GM21367 (cell line): ENCODE measurements at regions not wholly inside any gene's neighbourhood (a gene's known extent, or its start where the extent isn't known, plus 50 kb on each side); places are given as distances from the start of the nearest gene placed in this dataset.

ENCODE experiments used
- ATAC-seq: cut with Tn5 transposase; IDR thresholded peaks from one replicate; pipeline ENCODE4 v1.9.1; 2021; ENCODE audit not compliant: unreplicated experiment

DNA sequence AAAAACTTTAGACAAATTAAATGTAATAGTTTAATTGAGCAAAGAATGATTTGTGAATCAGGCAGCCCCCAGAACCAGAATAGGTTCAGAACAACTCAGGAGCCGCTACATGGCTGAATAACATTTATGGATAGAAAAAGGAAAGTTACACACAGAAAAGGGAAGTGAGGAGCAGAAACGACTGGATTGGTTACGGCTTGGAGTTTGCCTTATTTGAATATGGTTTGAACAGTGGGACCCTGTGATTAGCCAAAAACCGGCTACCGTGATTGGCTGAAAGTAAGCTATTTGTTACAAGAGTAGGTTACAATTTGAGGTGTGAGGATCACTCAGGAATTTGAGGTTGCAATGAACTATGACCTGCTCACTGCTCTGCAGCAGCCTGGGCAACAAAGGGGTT lies 1139.8 kb downstream of the CDH11 start:
- ATAC-seq = no peak

DNA sequence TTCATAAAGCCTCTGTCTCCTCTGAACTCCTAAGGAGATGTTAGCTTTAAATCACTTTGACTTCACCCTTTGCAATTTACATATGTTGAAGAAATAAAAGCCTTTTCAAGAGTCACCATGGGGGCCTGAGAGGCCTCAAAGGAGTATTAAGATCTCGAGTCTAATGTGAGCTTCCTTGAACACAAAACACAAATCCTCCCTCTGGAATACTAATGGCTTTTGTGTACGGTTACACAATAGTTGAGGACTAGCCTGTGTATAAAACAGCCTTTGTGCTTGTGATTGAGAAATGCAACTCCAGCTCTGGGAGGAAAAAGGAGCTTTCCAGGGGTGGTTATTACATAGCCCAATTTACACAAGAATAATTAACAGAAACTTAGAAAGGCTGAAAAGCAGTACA lies 1140.2 kb downstream of the CDH11 start:
- ATAC-seq = no peak

- ATAC-seq = no peak
These were observed 1141.1 kb downstream of the CDH11 start for GRCh38 chr16:63980763-63981162.

- no peak for ATAC-seq
These were observed 1143.6 kb downstream of the CDH11 start for GRCh38 chr16:63978240-63978639.

DNA sequence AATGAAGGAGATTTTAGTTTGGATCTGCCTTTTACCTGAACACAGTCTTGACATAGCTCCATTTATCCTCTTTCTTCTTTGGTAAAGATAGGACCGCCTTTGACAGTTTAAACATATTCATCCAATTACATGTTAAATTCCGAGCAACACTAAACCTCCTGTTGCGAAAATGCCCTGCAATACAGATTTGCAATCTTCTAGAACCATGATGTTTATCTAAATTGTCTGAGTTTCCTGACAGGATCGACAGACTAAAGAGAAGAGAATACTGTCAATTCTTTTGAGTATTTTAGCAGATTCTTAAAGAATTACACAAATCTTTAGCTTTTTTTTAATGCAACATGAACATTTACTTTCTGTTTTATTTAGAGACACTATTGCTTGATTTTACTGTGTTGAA lies 1145.5 kb downstream of the CDH11 start:
- ATAC-seq = no peak

- ATAC-seq = no peak
These were observed 1146.2 kb downstream of the CDH11 start for GRCh38 chr16:63975669-63976068.

DNA sequence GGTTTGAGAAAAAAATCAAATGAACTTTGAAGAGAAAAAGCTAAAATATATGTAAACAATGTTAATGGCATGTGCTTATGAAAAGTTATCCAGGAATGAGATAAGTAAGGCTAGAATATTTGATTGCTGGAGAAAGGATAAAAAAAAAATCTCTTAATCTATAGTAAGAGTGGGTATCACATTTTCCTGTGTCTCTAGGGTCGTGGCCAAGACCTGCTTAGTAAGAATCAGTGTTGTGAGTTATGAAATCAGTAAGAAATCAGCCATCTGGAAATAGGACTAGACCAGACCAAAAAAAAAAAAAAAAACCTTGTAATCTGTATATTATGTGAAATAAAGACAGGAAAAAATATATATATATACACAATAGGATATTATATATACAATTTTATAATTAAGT lies 1153.9 kb downstream of the CDH11 start:
- no peak for ATAC-seq

DNA sequence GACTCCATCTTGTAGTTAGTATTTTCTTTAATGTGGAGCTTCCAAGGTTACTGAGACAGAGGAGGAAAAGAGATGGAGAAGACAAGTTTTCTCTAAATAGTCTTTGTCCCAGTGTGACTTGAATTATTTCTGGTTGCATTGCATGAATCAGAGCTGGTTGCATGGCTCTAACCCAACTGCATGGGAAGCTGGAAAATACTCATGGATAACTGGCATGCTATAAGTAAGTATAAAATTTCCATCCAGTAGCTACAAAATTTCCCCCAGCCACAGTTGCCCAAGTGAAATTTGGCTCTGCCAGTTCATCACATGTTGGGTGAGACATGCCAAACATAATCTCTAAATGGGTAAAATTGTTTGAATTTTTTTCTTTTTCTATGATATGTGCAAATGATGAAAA lies 1161.5 kb downstream of the CDH11 start:
- ATAC-seq = no peak

GRCh38 chr16:63947022-63947421 lies 1174.8 kb downstream of the CDH11 start:
- ATAC-seq = no peak

DNA sequence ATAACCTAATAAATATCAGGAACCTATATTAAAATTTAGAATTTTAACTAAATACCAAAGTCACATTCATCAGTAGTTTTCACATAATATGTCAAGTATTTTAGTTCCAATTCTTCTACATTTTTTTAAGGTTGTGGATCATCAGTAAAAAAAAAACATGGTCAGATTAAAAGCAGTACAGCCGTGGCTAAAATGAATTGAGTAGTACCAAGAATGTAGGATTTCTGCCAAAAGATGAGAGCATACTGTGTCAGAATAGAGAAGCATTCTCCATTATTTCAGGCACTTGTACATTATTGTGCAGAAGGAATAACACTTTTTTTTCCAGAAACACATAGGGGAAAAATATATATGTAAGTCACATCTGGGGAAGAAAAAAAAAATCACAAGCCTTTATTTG lies 1176.1 kb downstream of the CDH11 start:
- no peak for ATAC-seq

- ATAC-seq = no peak
These were observed 1178.3 kb downstream of the CDH11 start for GRCh38 chr16:63943566-63943965.

DNA sequence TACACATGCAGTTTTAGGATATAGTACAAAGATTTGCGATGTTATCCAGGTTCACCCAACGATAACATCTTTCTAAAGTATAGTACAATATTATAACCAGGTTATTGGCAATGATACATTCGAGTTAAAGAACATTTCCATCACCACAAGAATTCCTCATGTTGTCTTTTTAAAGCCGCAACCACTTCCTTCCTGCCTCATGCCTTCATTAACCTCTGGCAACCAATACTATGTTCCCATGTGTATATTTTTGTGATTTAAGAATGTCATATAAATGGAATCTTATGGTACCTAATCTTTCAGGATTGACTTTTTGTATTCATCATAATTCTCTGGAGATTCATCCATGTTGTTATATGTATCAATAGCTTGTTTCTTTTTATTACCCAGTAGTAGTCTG lies 1183.2 kb downstream of the CDH11 start:
- no peak for ATAC-seq

- no peak for ATAC-seq
These were observed 1188.0 kb downstream of the CDH11 start for GRCh38 chr16:63933841-63934240.

DNA sequence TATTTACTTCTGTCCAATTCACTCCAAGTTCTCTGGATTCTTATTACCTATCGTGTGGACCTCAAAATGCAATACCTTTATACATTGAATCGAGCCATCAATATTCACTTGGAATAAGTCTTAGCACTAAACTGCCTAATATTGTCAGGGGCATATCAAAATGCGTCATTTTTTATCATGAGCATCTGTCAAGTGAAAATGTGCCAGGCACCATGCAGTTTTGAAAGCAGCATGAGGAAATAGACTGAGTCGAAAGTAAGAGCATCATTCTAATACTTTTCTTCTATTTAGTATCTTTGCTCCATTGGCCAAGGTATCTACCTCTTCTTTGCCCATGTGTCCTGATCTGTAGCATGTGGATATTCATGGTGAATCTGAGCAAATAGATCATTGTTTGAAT lies 1193.4 kb downstream of the CDH11 start:
- no peak for ATAC-seq

GRCh38 chr16:63925221-63925620 lies 1196.6 kb downstream of the CDH11 start:
- ATAC-seq = no peak

GRCh38 chr16:63922560-63922959 lies 1199.3 kb downstream of the CDH11 start:
- no peak for ATAC-seq

- ATAC-seq = no peak
These were observed 1200.0 kb downstream of the CDH11 start for GRCh38 chr16:63921737-63922295.

DNA sequence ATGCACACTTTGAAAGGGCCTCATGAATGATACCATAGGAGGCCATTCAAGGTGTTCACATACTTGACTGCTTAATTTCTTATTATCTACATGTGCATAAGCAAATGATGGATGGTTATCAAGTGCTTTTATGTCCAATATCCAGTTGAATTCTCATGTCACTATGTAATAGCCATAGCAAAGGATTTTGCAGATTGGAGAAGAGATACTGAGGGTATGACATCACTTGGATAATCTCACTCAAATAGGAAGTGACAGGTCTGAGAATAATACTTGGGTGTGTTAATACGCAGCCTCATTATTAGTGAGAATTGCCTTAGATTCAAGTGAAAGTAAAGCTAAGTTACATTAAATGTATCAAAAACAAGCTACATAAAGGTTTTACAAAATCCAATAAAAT lies 1208.6 kb downstream of the CDH11 start:
- no peak for ATAC-seq

DNA sequence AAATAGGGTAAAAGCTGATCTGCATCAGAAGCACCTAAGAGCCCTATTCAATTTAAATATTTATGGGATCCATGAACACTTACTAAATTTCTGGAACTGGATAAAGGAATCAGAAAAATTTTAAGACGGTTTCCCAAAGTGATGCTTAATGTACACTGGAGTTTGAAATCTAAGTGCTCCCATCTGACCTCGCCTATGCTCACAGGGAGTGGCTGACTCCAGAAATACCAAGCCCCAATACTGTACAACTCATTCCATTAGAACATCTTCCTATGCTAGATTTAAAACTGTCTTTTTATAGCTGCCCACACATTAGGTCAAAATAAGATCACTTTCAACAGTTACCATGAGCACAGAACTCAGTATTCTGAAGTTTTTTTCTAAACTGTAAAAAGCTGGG lies 1214.6 kb downstream of the CDH11 start:
- ATAC-seq = no peak

DNA sequence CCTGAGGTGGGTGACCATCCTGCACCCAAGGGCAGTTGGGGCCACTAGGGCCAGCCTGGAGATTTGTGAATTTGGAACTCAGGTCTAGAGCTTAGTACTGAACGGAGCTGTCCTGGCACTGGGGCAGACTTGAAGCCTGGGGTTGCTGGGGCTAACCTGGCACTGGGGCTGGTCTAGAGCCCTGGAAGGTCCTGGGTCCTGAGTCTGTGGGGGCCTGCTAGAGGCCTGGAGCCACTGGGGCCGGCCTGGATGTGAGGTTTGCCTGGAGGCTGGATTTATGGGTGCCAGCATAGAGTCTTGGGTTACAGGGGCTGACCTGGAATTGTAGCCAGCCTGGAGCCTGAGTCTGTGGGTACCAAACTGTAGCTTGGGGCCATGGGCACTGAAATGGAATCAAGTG lies 1216.9 kb downstream of the CDH11 start:
- no peak for ATAC-seq

- ATAC-seq = no peak
These were observed 1217.7 kb downstream of the CDH11 start for GRCh38 chr16:63904182-63904581.

DNA sequence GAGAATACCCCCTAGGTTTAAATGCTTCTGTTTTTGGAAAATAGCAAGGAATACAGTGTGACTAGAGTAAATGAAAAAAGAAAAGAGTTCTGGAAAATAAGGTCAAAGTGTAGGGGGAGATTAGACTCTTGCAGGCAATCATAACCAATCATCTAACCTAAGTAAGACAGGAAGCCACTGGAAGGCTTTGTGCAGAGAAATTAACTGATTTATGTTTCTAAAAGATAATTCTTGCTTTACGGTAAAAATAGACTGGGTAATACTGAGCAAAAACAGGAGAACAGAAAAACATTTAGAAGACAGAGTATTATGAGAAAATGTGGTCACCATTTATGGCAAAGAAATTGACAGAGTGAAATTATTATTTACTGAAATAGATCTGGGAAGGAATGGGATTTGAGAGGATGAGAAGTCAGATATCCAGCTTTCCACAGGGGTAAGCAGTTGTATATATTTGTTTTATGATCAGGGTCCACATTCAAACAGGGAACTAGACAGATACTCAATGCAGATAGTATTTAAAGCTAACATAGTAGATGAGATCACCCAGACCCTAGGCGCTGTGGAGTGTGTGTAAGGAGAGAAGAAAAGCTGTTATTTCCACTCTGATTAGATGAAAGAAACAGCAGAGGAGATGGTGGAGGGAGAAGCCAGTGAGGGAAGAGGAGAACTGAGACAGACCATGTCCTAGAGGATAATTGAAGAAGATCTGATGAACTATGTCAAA lies 1225.3 kb downstream of the CDH11 start:
- ATAC-seq = no peak

DNA sequence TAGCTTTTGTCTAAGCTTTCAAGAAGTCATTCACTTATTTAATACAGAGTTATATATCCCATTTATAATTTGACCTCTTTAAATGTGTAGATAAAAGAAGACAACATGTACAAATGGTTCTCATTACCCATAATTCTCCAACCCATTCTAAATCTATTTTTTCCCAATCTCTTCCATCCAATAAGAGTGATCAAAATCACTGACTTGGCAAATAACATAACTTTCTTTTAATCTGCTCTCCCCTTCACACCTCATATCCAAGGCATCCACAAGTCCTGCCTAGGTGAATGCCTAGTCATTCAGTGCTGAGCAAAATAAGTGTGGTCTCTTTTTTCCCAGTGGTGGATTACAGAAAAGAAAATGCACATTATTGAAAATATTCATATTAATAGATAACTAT lies 1231.1 kb downstream of the CDH11 start:
- no peak for ATAC-seq
